ENCODE measurements at regions not wholly inside any gene's neighbourhood (a gene's known extent, or its start where the extent isn't known, plus 50 kb on each side); places are given as distances from the start of the nearest gene placed in this dataset.

- no peak for TF ChIP-seq ARNTL (CRISPR knock-in tag; IDR thresholded peaks at IDR 0.05; ENCODE audit: borderline replicate concordance, low read depth)
- TF ChIP-seq GLIS3 (CRISPR knock-in tag; IDR thresholded peaks at IDR 0.05): no peak
- TF ChIP-seq ZNF565 (CRISPR knock-in tag; conservative IDR thresholded peaks at IDR 0.05; ENCODE audit: low read depth): no peak
- TF ChIP-seq, protein P1, sequence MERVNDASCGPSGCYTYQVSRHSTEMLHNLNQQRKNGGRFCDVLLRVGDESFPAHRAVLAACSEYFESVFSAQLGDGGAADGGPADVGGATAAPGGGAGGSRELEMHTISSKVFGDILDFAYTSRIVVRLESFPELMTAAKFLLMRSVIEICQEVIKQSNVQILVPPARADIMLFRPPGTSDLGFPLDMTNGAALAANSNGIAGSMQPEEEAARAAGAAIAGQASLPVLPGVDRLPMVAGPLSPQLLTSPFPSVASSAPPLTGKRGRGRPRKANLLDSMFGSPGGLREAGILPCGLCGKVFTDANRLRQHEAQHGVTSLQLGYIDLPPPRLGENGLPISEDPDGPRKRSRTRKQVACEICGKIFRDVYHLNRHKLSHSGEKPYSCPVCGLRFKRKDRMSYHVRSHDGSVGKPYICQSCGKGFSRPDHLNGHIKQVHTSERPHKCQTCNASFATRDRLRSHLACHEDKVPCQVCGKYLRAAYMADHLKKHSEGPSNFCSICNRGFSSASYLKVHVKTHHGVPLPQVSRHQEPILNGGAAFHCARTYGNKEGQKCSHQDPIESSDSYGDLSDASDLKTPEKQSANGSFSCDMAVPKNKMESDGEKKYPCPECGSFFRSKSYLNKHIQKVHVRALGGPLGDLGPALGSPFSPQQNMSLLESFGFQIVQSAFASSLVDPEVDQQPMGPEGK (CRISPR knock-in tag; IDR thresholded peaks at IDR 0.05; ENCODE audit: borderline replicate concordance): no peak
Observed at GRCh38 chr4:41409594-41409895, 128.4 kb upstream of the LIMCH1 start.
